GM21786 (cell line): ENCODE measurements at regions not wholly inside any gene's neighbourhood (a gene's known extent, or its start where the extent isn't known, plus 50 kb on each side); places are given as distances from the start of the nearest gene placed in this dataset.
"Not testable (repeated sequence)": the region's sequence is repeated elsewhere in the genome, so short reads cannot be mapped to it uniquely, and the experiment has no call there.

Experiments used
- ATAC-seq: cut with Tn5 transposase; IDR thresholded peaks from one replicate; pipeline ENCODE4 v1.9.1; 2021; ENCODE audit not compliant: unreplicated experiment

- no peak for ATAC-seq
Measured at GRCh38 chr9:94033383-94033782, 50.9 kb upstream of the PTPDC1 start.

GRCh38 chr9:94031946-94032345 is 52.3 kb upstream of the PTPDC1 start:
- ATAC-seq = no peak

GRCh38 chr9:94031380-94031779 is 52.9 kb upstream of the PTPDC1 start:
- no peak for ATAC-seq

- ATAC-seq = peak; percentile 98
Measured at GRCh38 chr9:94030318-94031179, 53.7 kb upstream of the PTPDC1 start.

- ATAC-seq = no peak
Measured at GRCh38 chr9:94029932-94030317, 54.3 kb upstream of the PTPDC1 start.

GRCh38 chr9:94026816-94027215 is 57.4 kb upstream of the PTPDC1 start:
- ATAC-seq = no peak

GRCh38 chr9:94022476-94022875 is 61.8 kb upstream of the PTPDC1 start:
- ATAC-seq = not testable (repeated sequence)

GRCh38 chr9:94020836-94021235 is 63.4 kb upstream of the PTPDC1 start:
- not testable (repeated sequence) for ATAC-seq

- ATAC-seq = no peak
Measured at GRCh38 chr9:94018628-94019027, 63.5 kb upstream of the BARX1 start.

- ATAC-seq = no peak
Measured at GRCh38 chr9:94017939-94018531, 62.9 kb upstream of the BARX1 start.

- ATAC-seq = no peak
Measured at GRCh38 chr9:94016744-94017143, 61.6 kb upstream of the BARX1 start.

- no peak for ATAC-seq
Measured at GRCh38 chr9:94014920-94015319, 59.8 kb upstream of the BARX1 start.

GRCh38 chr9:94014066-94014654 is 59.0 kb upstream of the BARX1 start:
- ATAC-seq = no peak

- ATAC-seq = no peak
Measured at GRCh38 chr9:94010980-94011533, 55.9 kb upstream of the BARX1 start.

GRCh38 chr9:94005272-94005901 is 50.2 kb upstream of the BARX1 start:
- ATAC-seq = no peak
